ENCODE measurements at regions not wholly inside any gene's neighbourhood (a gene's known extent, or its start where the extent isn't known, plus 50 kb on each side); places are given as distances from the start of the nearest gene placed in this dataset.

DNA sequence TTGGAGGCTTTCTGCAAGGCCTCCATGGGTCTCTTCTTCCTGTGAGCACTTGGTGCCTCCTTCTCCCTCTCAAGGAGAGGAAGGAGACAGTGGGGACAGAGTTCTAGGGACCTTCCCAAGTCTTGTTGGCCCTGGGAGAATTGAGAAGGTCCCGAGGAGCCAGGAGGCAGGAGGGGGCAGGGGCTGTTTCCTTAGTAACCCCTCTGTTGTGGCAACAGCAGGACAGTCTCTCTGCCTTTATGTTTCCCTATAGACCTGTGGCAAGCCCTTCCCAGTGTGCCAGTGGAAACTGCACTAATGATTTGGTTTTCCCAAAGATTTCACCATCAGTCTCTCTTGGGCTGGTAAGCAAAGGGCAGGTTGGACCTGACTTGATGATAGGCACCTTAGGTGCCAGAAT, 87.8 kb upstream of the GALNT15 start:
- H3K27me3 ChIP-seq (ENCODE audit: control insufficient read depth, insufficient read depth, low read length), result no peaks in the 10 kb centered on the region
- peaks cover 10% of the 10 kb centered on the region for H3K4me1 ChIP-seq (ENCODE audit: control insufficient read depth, insufficient read depth, low read length)
- no peak overlapping the region for H3K27ac ChIP-seq (ENCODE audit: low read depth, low read length)
- no peaks in the 10 kb centered on the region for H3K36me3 ChIP-seq (ENCODE audit: control insufficient read depth, insufficient read depth, low read length)
- WGBS (ENCODE audit: insufficient coverage), result 14% methylated on average over 1 of the region's 1 CpG
- no peak for DNase-seq (ENCODE audit: low read depth in 4 of 6, low spot score in 6 of 6)
- H3K4me3 ChIP-seq (ENCODE audit: low read depth, low read length), result no peak overlapping the region
- H3K9me3 ChIP-seq (ENCODE audit: control insufficient read depth, insufficient read depth, low read length), result peaks cover 3% of the 10 kb centered on the region

DNA sequence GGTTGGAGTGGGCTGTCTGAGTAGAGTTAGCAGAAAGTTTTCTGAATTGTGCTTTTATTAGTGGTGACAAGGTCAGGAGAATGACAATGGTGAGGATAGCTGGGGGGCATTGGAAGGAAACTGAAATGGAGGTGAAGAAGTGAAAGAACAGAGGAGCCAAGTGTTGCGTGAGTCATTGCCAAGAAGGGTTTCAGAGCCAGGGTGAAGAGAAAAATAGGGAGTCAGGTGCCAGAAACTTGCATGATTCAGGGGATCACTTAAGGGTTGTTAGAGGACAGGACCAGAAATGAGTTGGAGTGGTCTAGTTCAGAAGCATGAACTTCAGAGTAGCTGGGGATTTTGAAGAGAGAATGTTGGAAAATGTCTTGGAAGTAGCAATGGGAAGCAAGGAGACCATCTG, 86.0 kb upstream of the GALNT15 start:
- Histone ChIP-seq H3K4me3 (ENCODE audit: low read depth, low read length) (no peak overlapping the region), H3K27me3 (ENCODE audit: control insufficient read depth, insufficient read depth, low read length) (no peaks in the 10 kb centered on the region), H3K4me1 (ENCODE audit: control insufficient read depth, insufficient read depth, low read length) (peaks cover 10% of the 10 kb centered on the region), H3K9me3 (ENCODE audit: control insufficient read depth, insufficient read depth, low read length) (no peaks in the 10 kb centered on the region), H3K27ac (ENCODE audit: low read depth, low read length) (no peak overlapping the region), H3K36me3 (ENCODE audit: control insufficient read depth, insufficient read depth, low read length) (no peaks in the 10 kb centered on the region)
- WGBS (ENCODE audit: insufficient coverage), result 82% methylated on average over 1 of the region's 1 CpG
- no peak for DNase-seq (ENCODE audit: low read depth in 4 of 6, low spot score in 6 of 6)

DNA sequence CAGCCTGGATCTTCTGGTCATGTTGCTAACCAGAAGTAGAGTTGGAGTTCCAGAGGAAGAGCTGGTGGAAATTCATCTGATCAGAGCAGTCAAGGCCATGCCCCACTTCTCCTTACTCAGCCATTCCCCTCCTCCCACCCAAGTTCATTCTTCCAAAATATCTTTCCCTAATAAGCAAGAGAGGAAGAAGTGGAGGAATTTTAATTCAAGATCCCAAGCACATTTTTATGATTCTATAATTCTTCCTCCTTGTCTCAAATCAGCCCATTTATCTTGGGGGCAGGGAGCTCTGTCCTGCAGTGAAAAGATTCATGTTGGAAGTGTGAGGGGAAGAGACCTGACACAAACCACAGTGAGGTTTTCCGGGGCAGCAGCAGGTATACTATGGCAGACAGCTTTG, 85.0 kb upstream of the GALNT15 start:
- Histone ChIP-seq H3K4me3 (ENCODE audit: low read depth, low read length) (no peak overlapping the region), H3K4me1 (ENCODE audit: control insufficient read depth, insufficient read depth, low read length) (peaks cover 10% of the 10 kb centered on the region), H3K9me3 (ENCODE audit: control insufficient read depth, insufficient read depth, low read length) (no peaks in the 10 kb centered on the region), H3K36me3 (ENCODE audit: control insufficient read depth, insufficient read depth, low read length) (no peaks in the 10 kb centered on the region), H3K27ac (ENCODE audit: low read depth, low read length) (no peak overlapping the region), H3K27me3 (ENCODE audit: control insufficient read depth, insufficient read depth, low read length) (no peaks in the 10 kb centered on the region)
- WGBS (ENCODE audit: insufficient coverage), result no CpG with 5 or more reads among the region's 1 CpG
- DNase-seq (ENCODE audit: low read depth in 4 of 6, low spot score in 6 of 6), result no peak

DNA sequence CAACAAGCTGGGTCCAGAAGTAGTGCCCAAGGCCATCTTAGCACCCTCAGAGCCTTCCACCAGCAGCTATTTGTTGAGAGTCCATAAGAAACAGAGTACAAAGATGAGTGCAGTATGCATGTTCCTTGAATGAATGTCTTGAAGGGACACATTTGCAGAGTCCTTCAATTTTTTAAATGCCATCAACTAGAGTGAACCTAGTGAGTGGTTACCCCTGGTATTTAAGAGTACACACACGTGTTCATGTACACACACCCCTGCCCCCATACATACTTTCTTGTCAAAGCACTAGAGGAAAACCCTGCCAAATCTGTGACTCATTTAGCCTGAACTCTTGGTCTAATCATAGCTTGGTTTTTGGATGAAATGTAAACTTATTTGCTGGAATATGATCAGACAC, 84.5 kb upstream of the GALNT15 start:
- no peaks in the 10 kb centered on the region for H3K36me3 ChIP-seq (ENCODE audit: control insufficient read depth, insufficient read depth, low read length)
- no CpG with 5 or more reads among the region's 1 CpG for WGBS (ENCODE audit: insufficient coverage)
- H3K4me3 ChIP-seq (ENCODE audit: low read depth, low read length), result no peak overlapping the region
- no peaks in the 10 kb centered on the region for H3K9me3 ChIP-seq (ENCODE audit: control insufficient read depth, insufficient read depth, low read length)
- DNase-seq (ENCODE audit: low read depth in 4 of 6, low spot score in 6 of 6), result no peak
- peaks cover 10% of the 10 kb centered on the region for H3K4me1 ChIP-seq (ENCODE audit: control insufficient read depth, insufficient read depth, low read length)
- no peak overlapping the region for H3K27ac ChIP-seq (ENCODE audit: low read depth, low read length)
- no peaks in the 10 kb centered on the region for H3K27me3 ChIP-seq (ENCODE audit: control insufficient read depth, insufficient read depth, low read length)

DNA sequence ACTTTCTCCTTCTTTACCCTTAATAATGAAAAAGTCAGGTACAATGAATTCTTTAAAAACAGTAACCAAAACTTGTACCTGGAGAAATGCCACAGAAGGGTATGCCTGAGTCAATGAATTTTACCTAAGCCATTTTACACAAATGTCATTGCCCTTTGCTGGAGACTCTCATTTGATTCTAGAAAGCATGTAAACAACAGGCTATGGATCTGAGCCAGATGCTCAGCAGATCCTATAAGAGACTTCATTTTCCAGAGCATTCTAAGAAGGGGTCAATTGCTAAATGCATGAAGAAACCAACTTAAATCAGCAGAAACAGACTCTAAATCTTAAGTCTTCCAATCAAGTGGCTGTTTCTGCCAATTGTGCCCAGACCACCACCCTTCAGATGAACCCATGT, 83.8 kb upstream of the GALNT15 start:
- Histone ChIP-seq H3K9me3 (ENCODE audit: control insufficient read depth, insufficient read depth, low read length) (no peaks in the 10 kb centered on the region), H3K4me1 (ENCODE audit: control insufficient read depth, insufficient read depth, low read length) (peaks cover 10% of the 10 kb centered on the region), H3K27me3 (ENCODE audit: control insufficient read depth, insufficient read depth, low read length) (no peaks in the 10 kb centered on the region), H3K36me3 (ENCODE audit: control insufficient read depth, insufficient read depth, low read length) (no peaks in the 10 kb centered on the region), H3K27ac (ENCODE audit: low read depth, low read length) (no peak overlapping the region), H3K4me3 (ENCODE audit: low read depth, low read length) (no peak overlapping the region)
- DNase-seq (ENCODE audit: low read depth in 4 of 6, low spot score in 6 of 6), result no peak

DNA sequence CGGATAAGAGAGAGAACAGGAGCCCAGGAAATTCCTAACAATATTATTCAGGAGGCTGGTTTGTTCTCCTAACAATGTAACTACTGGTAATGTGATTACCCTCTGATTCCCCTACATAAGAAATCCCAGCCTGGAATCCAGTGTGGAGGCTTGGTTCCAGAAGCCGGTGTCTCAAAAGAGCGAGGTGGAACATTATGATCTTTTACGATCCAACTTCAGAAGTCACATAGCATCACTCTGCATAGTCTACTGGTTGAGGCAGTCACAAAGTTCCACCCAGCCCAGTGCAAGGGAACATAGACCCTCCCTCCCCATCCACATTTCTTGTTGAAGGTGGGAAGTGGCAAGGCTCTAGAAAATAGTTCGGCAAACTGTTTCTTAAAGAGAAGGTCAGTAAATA, 81.6 kb upstream of the GALNT15 start:
- Histone ChIP-seq H3K27ac (ENCODE audit: low read depth, low read length) (no peak overlapping the region), H3K9me3 (ENCODE audit: control insufficient read depth, insufficient read depth, low read length) (no peaks in the 10 kb centered on the region), H3K36me3 (ENCODE audit: control insufficient read depth, insufficient read depth, low read length) (no peaks in the 10 kb centered on the region), H3K4me3 (ENCODE audit: low read depth, low read length) (no peak overlapping the region), H3K4me1 (ENCODE audit: control insufficient read depth, insufficient read depth, low read length) (no peaks in the 10 kb centered on the region), H3K27me3 (ENCODE audit: control insufficient read depth, insufficient read depth, low read length) (no peaks in the 10 kb centered on the region)
- WGBS (ENCODE audit: insufficient coverage), result no CpG with 5 or more reads among the region's 5 CpGs
- DNase-seq (ENCODE audit: low read depth in 4 of 6, low spot score in 6 of 6), result no peak

DNA sequence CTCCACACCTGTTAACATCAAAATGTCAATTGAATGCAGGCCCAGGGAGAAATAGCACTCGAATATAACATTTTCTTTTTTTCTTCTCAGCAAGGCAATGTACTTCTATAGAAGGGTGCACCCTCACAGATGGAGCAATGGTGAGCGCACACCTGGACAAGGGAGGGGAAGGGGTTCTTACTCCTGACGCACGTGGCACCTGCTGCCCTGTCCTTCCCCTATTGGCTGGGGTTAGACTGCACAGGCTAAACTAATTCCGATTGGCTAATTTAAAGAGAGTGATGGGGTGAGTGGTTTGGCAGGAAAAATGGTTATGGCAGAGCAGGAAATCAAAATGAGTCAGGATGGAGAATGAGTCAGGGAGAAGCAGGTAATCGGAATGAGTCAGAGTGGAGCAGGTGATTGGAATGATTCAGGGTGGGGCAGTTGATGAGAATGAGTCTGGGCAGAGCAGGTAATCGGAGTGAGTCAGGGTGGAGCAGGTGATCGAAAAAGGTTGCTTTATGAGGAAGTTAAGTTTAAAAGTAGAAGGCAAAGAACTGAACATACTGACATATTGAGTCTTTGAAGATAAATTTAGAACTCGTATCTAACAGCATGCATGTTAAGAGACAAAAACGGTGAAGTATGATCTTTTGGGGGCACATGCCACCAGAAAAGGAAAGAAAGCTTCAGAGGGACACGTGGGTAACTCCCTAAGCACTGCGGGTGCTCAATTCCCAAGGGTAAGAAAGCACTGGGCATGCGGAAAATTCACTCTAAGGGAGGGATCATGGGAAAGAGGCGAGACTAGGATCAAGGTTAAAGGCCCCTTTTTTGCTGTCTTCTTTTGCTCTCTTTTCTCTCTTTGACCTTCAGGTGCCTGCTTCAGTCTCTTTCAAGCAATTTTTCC, 72.9 kb upstream of the GALNT15 start:
- no peaks in the 10 kb centered on the region for H3K27me3 ChIP-seq (ENCODE audit: control insufficient read depth, insufficient read depth, low read length)
- 80% methylated on average over 12 of the region's 14 CpGs for WGBS (ENCODE audit: insufficient coverage)
- no peak for DNase-seq (ENCODE audit: low read depth in 4 of 6, low spot score in 6 of 6)

DNA sequence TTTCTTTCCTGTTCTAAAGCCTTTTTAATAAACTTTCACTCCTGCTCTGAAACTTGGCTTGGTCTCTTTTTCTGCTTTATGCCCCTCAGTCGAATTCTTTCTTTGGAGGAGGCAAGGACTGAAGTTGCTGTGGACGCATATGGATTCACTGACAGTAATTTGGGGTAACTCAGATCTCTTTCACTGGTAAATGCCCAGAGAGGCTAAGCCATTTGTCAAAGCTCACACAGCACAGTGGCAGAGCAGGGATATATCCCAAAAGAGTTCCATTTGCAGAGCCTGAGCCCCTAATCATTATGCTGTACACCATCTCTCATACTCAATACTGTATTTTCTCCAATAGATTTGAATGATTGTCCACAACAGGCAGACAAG, 72.3 kb upstream of the GALNT15 start:
- Histone ChIP-seq H3K36me3 (ENCODE audit: control insufficient read depth, insufficient read depth, low read length) (no peaks in the 10 kb centered on the region), H3K27me3 (ENCODE audit: control insufficient read depth, insufficient read depth, low read length) (no peaks in the 10 kb centered on the region), H3K4me1 (ENCODE audit: control insufficient read depth, insufficient read depth, low read length) (no peaks in the 10 kb centered on the region), H3K9me3 (ENCODE audit: control insufficient read depth, insufficient read depth, low read length) (no peaks in the 10 kb centered on the region), H3K4me3 (ENCODE audit: low read depth, low read length) (no peak overlapping the region), H3K27ac (ENCODE audit: low read depth, low read length) (no peak overlapping the region)
- no peak for DNase-seq (ENCODE audit: low read depth in 4 of 6, low spot score in 6 of 6)
- 86% methylated on average over 2 of the region's 2 CpGs for WGBS (ENCODE audit: insufficient coverage)

More for the DNA sequence above, 72.9 kb upstream of the GALNT15 start:
- no peak overlapping the region for H3K4me3 ChIP-seq (ENCODE audit: low read depth, low read length)
- H3K4me1 ChIP-seq (ENCODE audit: control insufficient read depth, insufficient read depth, low read length), result no peaks in the 10 kb centered on the region
- H3K9me3 ChIP-seq (ENCODE audit: control insufficient read depth, insufficient read depth, low read length), result no peaks in the 10 kb centered on the region
- H3K27ac ChIP-seq (ENCODE audit: low read depth, low read length), result no peak overlapping the region
- H3K36me3 ChIP-seq (ENCODE audit: control insufficient read depth, insufficient read depth, low read length), result no peaks in the 10 kb centered on the region

DNA sequence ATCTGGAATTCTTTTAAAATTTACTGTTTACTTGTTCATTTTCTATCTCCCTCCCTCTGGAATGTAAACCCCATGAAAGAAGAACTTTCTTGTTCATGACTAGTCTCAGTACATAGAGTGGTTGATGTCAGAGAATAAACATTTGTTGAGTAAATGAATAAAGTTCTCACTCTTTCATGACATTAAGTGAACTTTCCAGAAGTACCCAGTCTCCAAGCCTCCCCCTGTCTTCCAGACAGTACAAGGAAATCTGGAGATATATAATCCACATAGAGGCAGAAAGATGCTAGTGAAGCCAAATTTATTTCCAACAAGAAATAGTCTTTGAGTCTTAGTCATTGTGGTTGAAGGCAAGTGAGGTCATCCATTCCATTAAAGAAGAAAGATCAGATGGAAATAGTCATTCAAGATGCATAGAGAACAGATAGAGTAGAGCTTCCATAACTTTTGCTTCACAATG, 71.5 kb upstream of the GALNT15 start:
- Histone ChIP-seq H3K4me1 (ENCODE audit: control insufficient read depth, insufficient read depth, low read length) (no peaks in the 10 kb centered on the region), H3K4me3 (ENCODE audit: low read depth, low read length) (no peak overlapping the region), H3K36me3 (ENCODE audit: control insufficient read depth, insufficient read depth, low read length) (no peaks in the 10 kb centered on the region), H3K27ac (ENCODE audit: low read depth, low read length) (no peak overlapping the region), H3K9me3 (ENCODE audit: control insufficient read depth, insufficient read depth, low read length) (no peaks in the 10 kb centered on the region), H3K27me3 (ENCODE audit: control insufficient read depth, insufficient read depth, low read length) (no peaks in the 10 kb centered on the region)
- DNase-seq (ENCODE audit: low read depth in 4 of 6, low spot score in 6 of 6), result no peak

DNA sequence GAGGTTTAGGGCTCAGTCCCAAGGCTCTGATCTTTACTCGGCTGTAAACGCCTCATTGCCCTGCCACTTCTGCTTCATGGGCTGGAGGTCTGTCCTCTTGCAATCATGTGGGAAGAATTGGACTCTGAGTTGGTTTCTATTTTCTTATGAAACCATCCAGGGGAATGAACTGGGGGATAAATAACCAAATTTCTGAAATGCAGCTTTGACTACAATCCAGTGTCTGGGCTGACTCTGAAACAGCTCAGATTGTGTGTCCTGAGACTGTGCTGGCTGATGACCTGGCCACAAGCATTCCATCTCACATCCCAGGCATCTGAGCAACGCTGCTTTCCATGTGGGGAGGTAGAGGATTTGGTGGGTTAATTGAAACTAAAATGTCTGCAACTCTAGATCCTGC, 71.0 kb upstream of the GALNT15 start:
- H3K9me3 ChIP-seq (ENCODE audit: control insufficient read depth, insufficient read depth, low read length), result no peaks in the 10 kb centered on the region
- WGBS (ENCODE audit: insufficient coverage), result 100% methylated on average over 2 of the region's 3 CpGs
- no peaks in the 10 kb centered on the region for H3K36me3 ChIP-seq (ENCODE audit: control insufficient read depth, insufficient read depth, low read length)
- no peak overlapping the region for H3K27ac ChIP-seq (ENCODE audit: low read depth, low read length)
- no peaks in the 10 kb centered on the region for H3K4me1 ChIP-seq (ENCODE audit: control insufficient read depth, insufficient read depth, low read length)
- DNase-seq (ENCODE audit: low read depth in 4 of 6, low spot score in 6 of 6), result no peak
- no peak overlapping the region for H3K4me3 ChIP-seq (ENCODE audit: low read depth, low read length)
- H3K27me3 ChIP-seq (ENCODE audit: control insufficient read depth, insufficient read depth, low read length), result no peaks in the 10 kb centered on the region

All from spinal cord (tissue), 9 donors.